Small intestine (tissue), 7 donors: ENCODE measurements at regions not wholly inside any gene's neighbourhood (a gene's known extent, or its start where the extent isn't known, plus 50 kb on each side); places are given as distances from the start of the nearest gene placed in this dataset.

Experiments
- DNase-seq, 2 donors: peaks; one replicate each; pipeline versions ENCODE4 v3.0.0 to v3.0.0-alpha.2; 2013
- FAIRE-seq: peaks from 2 replicates; lab custom pipeline; 2012; peaks lifted over from hg19 to GRCh38; lab: Jason Lieb, UNC
- H3K27ac ChIP-seq, 3 donors: one replicate each; pipeline ENCODE4 v1.5.1; 2013; ENCODE audit warnings: low read length in 2 of 3, mild to moderate bottlenecking in 2 of 3, control low read depth in 1 of 3, inconsistent platforms in 1 of 3, low read depth in 1 of 3, moderate library complexity in 1 of 3
- H3K27me3 ChIP-seq, 3 donors: one replicate each; pipeline ENCODE4 v1.6.1; 2013; ENCODE audit warnings: low read length in 3 of 3, inconsistent platforms in 1 of 3; ENCODE audit not compliant: control insufficient read depth in 3 of 3, insufficient read depth in 3 of 3
- H3K36me3 ChIP-seq, 3 donors: one replicate each; pipeline ENCODE4 v1.6.1; 2013; ENCODE audit warnings: low read length in 3 of 3, inconsistent platforms in 1 of 3, low read depth in 1 of 3, mild to moderate bottlenecking in 1 of 3, moderate library complexity in 1 of 3; ENCODE audit not compliant: control insufficient read depth in 3 of 3, insufficient read depth in 2 of 3
- H3K4me1 ChIP-seq, 3 donors: one replicate each; pipeline ENCODE4 v1.6.1; 2013; ENCODE audit warnings: low read length in 2 of 3, inconsistent platforms in 1 of 3, low read depth in 1 of 3, mild to moderate bottlenecking in 1 of 3, moderate library complexity in 1 of 3; ENCODE audit not compliant: control insufficient read depth in 3 of 3, insufficient read depth in 2 of 3
- H3K4me3 ChIP-seq, 3 donors: one replicate each; pipeline ENCODE4 v1.5.1; 2013; ENCODE audit warnings: low read length in 3 of 3, control low read depth in 1 of 3, inconsistent platforms in 1 of 3, low read depth in 1 of 3, mild to moderate bottlenecking in 1 of 3, moderate library complexity in 1 of 3
- H3K9me3 ChIP-seq, 2 donors: one replicate each; pipeline ENCODE4 v1.6.1; 2013; ENCODE audit warnings: low read depth in 1 of 2, low read length in 1 of 2; ENCODE audit not compliant: control insufficient read depth in 2 of 2, insufficient read depth in 1 of 2
- WGBS, 3 donors: extraction: QIAGEN DNeasy Blood & Tissue Kit; methylation state at CpG; one replicate each; pipeline ENCODE4 v1.1.7; 2013; 5-methylcytosine and 5-hydroxymethylcytosine counted together
- donor health status: healthy with polysubstance abuse.
- donor health status: control.
- donor health status: control.
- donor health status: Bipolar disorder and iron deficiency.
- donor health status: healthy.

GRCh38 chr2:6653281-6653750 is 212.4 kb downstream of the CMPK2 start:
- no peak for FAIRE-seq
- H3K9me3 ChIP-seq, result no peaks in the 10 kb centered on the region
- peaks cover 0 to 11% (median 0%) of the 10 kb centered on the region in 3 donors for H3K4me1 ChIP-seq
- 75 to 89% (median 86%) methylated on average over 7 of the region's 7 CpGs for WGBS, 3 donors
- no peaks in the 10 kb centered on the region for H3K27me3 ChIP-seq
- DNase-seq, result no peak
- no peaks in the 10 kb centered on the region for H3K36me3 ChIP-seq
- no peak overlapping the region for H3K4me3 ChIP-seq
- no peak overlapping the region for H3K27ac ChIP-seq

- FAIRE-seq, result no peak
These were observed 211.4 kb downstream of the CMPK2 start for GRCh38 chr2:6654279-6654678.

GRCh38 chr2:6656633-6657032 is 209.1 kb downstream of the CMPK2 start:
- Histone ChIP-seq H3K4me3 (no peak overlapping the region), H3K36me3 (no peaks in the 10 kb centered on the region), H3K27ac (no peak overlapping the region), H3K9me3 (no peaks in the 10 kb centered on the region), H3K4me1 (peaks cover 0 to 11% (median 0%) of the 10 kb centered on the region in 3 donors), H3K27me3 (no peaks in the 10 kb centered on the region)
- DNase-seq (no peak), FAIRE-seq (no peak)
- WGBS, 3 donors, result 59 to 64% (median 63%) methylated on average over 4 of the region's 4 CpGs

More at GRCh38 chr2:6654279-6654678, 211.4 kb downstream of the CMPK2 start:
- no peaks in the 10 kb centered on the region for H3K9me3 ChIP-seq
- no peak overlapping the region for H3K4me3 ChIP-seq
- no peak overlapping the region for H3K27ac ChIP-seq
- no peaks in the 10 kb centered on the region for H3K27me3 ChIP-seq
- peaks cover 0 to 11% (median 0%) of the 10 kb centered on the region in 3 donors for H3K4me1 ChIP-seq
- no peak for DNase-seq
- no peaks in the 10 kb centered on the region for H3K36me3 ChIP-seq
- 10 to 50% (median 20%) methylated on average over 5 of the region's 5 CpGs for WGBS, 3 donors

GRCh38 chr2:6657136-6657535 is 208.6 kb downstream of the CMPK2 start:
- 57 to 68% (median 67%) methylated on average over 5 of the region's 5 CpGs for WGBS, 3 donors
- no peak for DNase-seq
- no peak overlapping the region for H3K27ac ChIP-seq
- FAIRE-seq, result no peak
- H3K4me3 ChIP-seq, result no peak overlapping the region
- H3K36me3 ChIP-seq, result no peaks in the 10 kb centered on the region
- H3K27me3 ChIP-seq, result no peaks in the 10 kb centered on the region
- no peaks in the 10 kb centered on the region for H3K9me3 ChIP-seq
- peaks cover 0 to 11% (median 0%) of the 10 kb centered on the region in 3 donors for H3K4me1 ChIP-seq

- peaks cover 0 to 11% (median 0%) of the 10 kb centered on the region in 3 donors for H3K4me1 ChIP-seq
- no peak overlapping the region for H3K4me3 ChIP-seq
- no peaks in the 10 kb centered on the region for H3K27me3 ChIP-seq
- DNase-seq (no peak), FAIRE-seq (no peak)
- no peaks in the 10 kb centered on the region for H3K9me3 ChIP-seq
- H3K27ac ChIP-seq, result peak overlapping the region in 1 of 3 donors; percentile 47
- 35 to 41% (median 37%) methylated on average over 5 of the region's 5 CpGs for WGBS, 3 donors
- no peaks in the 10 kb centered on the region for H3K36me3 ChIP-seq
These were observed 207.9 kb downstream of the CMPK2 start for GRCh38 chr2:6657855-6658254.

GRCh38 chr2:6664332-6665061 is 201.2 kb downstream of the CMPK2 start:
- DNase-seq (no peak), FAIRE-seq (no peak)
- WGBS, 3 donors, result 67 to 77% (median 74%) methylated on average over 7 of the region's 7 CpGs
- H3K27me3 ChIP-seq, result no peaks in the 10 kb centered on the region
- H3K27ac ChIP-seq, result no peak overlapping the region
- H3K4me1 ChIP-seq, result no peaks in the 10 kb centered on the region
- no peaks in the 10 kb centered on the region for H3K36me3 ChIP-seq
- peaks cover 0 to 4% of the 10 kb centered on the region in 2 donors for H3K9me3 ChIP-seq
- H3K4me3 ChIP-seq, result no peak overlapping the region

- no peak for FAIRE-seq
- Histone ChIP-seq H3K9me3 (peaks cover 0 to 4% of the 10 kb centered on the region in 2 donors), H3K4me1 (no peaks in the 10 kb centered on the region), H3K36me3 (no peaks in the 10 kb centered on the region), H3K4me3 (no peak overlapping the region), H3K27me3 (no peaks in the 10 kb centered on the region), H3K27ac (no peak overlapping the region)
- WGBS, 3 donors, result 64 to 78% (median 69%) methylated on average over 8 of the region's 8 CpGs
- DNase-seq, result no peak
These were observed 200.3 kb downstream of the CMPK2 start for GRCh38 chr2:6665093-6666045.

- Histone ChIP-seq H3K27me3 (no peaks in the 10 kb centered on the region), H3K9me3 (peaks cover 0 to 4% of the 10 kb centered on the region in 2 donors), H3K4me3 (no peak overlapping the region), H3K36me3 (no peaks in the 10 kb centered on the region), H3K27ac (no peak overlapping the region), H3K4me1 (no peaks in the 10 kb centered on the region)
- WGBS, 3 donors, result 80 to 88% (median 87%) methylated on average over 4 of the region's 4 CpGs
- no peak for FAIRE-seq
- DNase-seq, result no peak
These were observed 198.4 kb downstream of the CMPK2 start for GRCh38 chr2:6667326-6667725.
